Activated T-cell treated with anti-CD3 and anti-CD28 coated beads for 1 hour (primary cell): ENCODE measurements at regions not wholly inside any gene's neighbourhood (a gene's known extent, or its start where the extent isn't known, plus 50 kb on each side); places are given as distances from the start of the nearest gene placed in this dataset.

Experiments
- DNase-seq: peaks from one replicate; pipeline ENCODE4 v3.0.0-alpha.2; 2020; ENCODE audit warnings: low read depth

GRCh38 chr7:131272086-131272485 lies 55.6 kb upstream of the MKLN1 start:
- DNase-seq = no peak

- no peak for DNase-seq
These were observed 52.7 kb upstream of the MKLN1 start for GRCh38 chr7:131274986-131275385.

- no peak for DNase-seq
These were observed 51.5 kb upstream of the MKLN1 start for GRCh38 chr7:131276190-131276589.

GRCh38 chr7:131276748-131277147 lies 50.9 kb upstream of the MKLN1 start:
- no peak for DNase-seq
